ENCODE measurements at regions not wholly inside any gene's neighbourhood (a gene's known extent, or its start where the extent isn't known, plus 50 kb on each side); places are given as distances from the start of the nearest gene placed in this dataset.

- Histone ChIP-seq H3K27ac (ENCODE audit: low read length) (no peak overlapping the region), H3K9me3 (ENCODE audit: insufficient read depth, low read length, severe bottlenecking) (no peaks in the 10 kb centered on the region), H3K4me3 (ENCODE audit: low read depth in 1 of 2, low read length in 2 of 2) (no peak overlapping the region), H4K20me1 (ENCODE audit: insufficient read depth, low read length) (no peaks in the 10 kb centered on the region), H3K27me3 (ENCODE audit: insufficient read depth, low read length, poor library complexity) (peaks cover 16% of the 10 kb centered on the region), H3K79me2 (ENCODE audit: insufficient read depth, low read length) (no peaks in the 10 kb centered on the region), H3K4me2 (ENCODE audit: insufficient read depth, low read length) (no peak overlapping the region), H3K9ac (ENCODE audit: low read depth, low read length) (no peak overlapping the region), H2AFZ (ENCODE audit: low read depth, low read length) (no peak overlapping the region), H3K4me1 (ENCODE audit: insufficient read depth, low read length) (no peaks in the 10 kb centered on the region), H3K36me3 (ENCODE audit: insufficient read depth, low read length) (no peaks in the 10 kb centered on the region)
- TF ChIP-seq CTCF (IDR thresholded peaks at IDR 0.05; ENCODE audit: borderline replicate concordance, extremely low read depth, low read length, poor library complexity, severe bottlenecking) (no peak), EZH2 (IDR thresholded peaks at IDR 0.05; ENCODE audit: borderline replicate concordance, low read depth, low read length, severe bottlenecking) (no peak)
- DNase-seq (no peak), ATAC-seq (ENCODE audit: insufficient read depth, low read depth) (no peak)
These were observed 102.0 kb upstream of the USP38 start for GRCh38 chr4:143082701-143083100.

GRCh38 chr4:143083756-143084472 is 100.8 kb upstream of the USP38 start:
- H3K27me3 ChIP-seq (ENCODE audit: insufficient read depth, low read length, poor library complexity), result peaks cover 16% of the 10 kb centered on the region
- no peaks in the 10 kb centered on the region for H3K36me3 ChIP-seq (ENCODE audit: insufficient read depth, low read length)
- no peaks in the 10 kb centered on the region for H4K20me1 ChIP-seq (ENCODE audit: insufficient read depth, low read length)
- H3K4me2 ChIP-seq (ENCODE audit: insufficient read depth, low read length), result no peak overlapping the region
- H2AFZ ChIP-seq (ENCODE audit: low read depth, low read length), result no peak overlapping the region
- H3K4me3 ChIP-seq (ENCODE audit: low read depth in 1 of 2, low read length in 2 of 2), result no peak overlapping the region
- H3K4me1 ChIP-seq (ENCODE audit: insufficient read depth, low read length), result no peaks in the 10 kb centered on the region
- no peaks in the 10 kb centered on the region for H3K79me2 ChIP-seq (ENCODE audit: insufficient read depth, low read length)
- H3K9me3 ChIP-seq (ENCODE audit: insufficient read depth, low read length, severe bottlenecking), result no peaks in the 10 kb centered on the region
- TF ChIP-seq EZH2 (IDR thresholded peaks at IDR 0.05; ENCODE audit: borderline replicate concordance, low read depth, low read length, severe bottlenecking) (no peak), CTCF (IDR thresholded peaks at IDR 0.05; ENCODE audit: borderline replicate concordance, extremely low read depth, low read length, poor library complexity, severe bottlenecking) (no peak)
- H3K9ac ChIP-seq (ENCODE audit: low read depth, low read length), result no peak overlapping the region
- no peak for DNase-seq
- no peak overlapping the region for H3K27ac ChIP-seq (ENCODE audit: low read length)
- no peak for ATAC-seq (ENCODE audit: insufficient read depth, low read depth)

GRCh38 chr4:143084566-143084965 is 100.2 kb upstream of the USP38 start:
- H3K36me3 ChIP-seq (ENCODE audit: insufficient read depth, low read length), result no peaks in the 10 kb centered on the region
- DNase-seq (no peak), ATAC-seq (ENCODE audit: insufficient read depth, low read depth) (no peak)
- no peak overlapping the region for H3K4me2 ChIP-seq (ENCODE audit: insufficient read depth, low read length)
- no peaks in the 10 kb centered on the region for H3K4me1 ChIP-seq (ENCODE audit: insufficient read depth, low read length)
- no peak overlapping the region for H3K27ac ChIP-seq (ENCODE audit: low read length)
- H3K9me3 ChIP-seq (ENCODE audit: insufficient read depth, low read length, severe bottlenecking), result no peaks in the 10 kb centered on the region
- H4K20me1 ChIP-seq (ENCODE audit: insufficient read depth, low read length), result no peaks in the 10 kb centered on the region
- no peak overlapping the region for H3K4me3 ChIP-seq (ENCODE audit: low read depth in 1 of 2, low read length in 2 of 2)
- TF ChIP-seq CTCF (IDR thresholded peaks at IDR 0.05; ENCODE audit: borderline replicate concordance, extremely low read depth, low read length, poor library complexity, severe bottlenecking) (no peak), EZH2 (IDR thresholded peaks at IDR 0.05; ENCODE audit: borderline replicate concordance, low read depth, low read length, severe bottlenecking) (no peak)
- no peaks in the 10 kb centered on the region for H3K79me2 ChIP-seq (ENCODE audit: insufficient read depth, low read length)
- H2AFZ ChIP-seq (ENCODE audit: low read depth, low read length), result no peak overlapping the region
- no peak overlapping the region for H3K9ac ChIP-seq (ENCODE audit: low read depth, low read length)
- peaks cover 14% of the 10 kb centered on the region for H3K27me3 ChIP-seq (ENCODE audit: insufficient read depth, low read length, poor library complexity)
